OCI-LY3 (cell line): ENCODE measurements at regions not wholly inside any gene's neighbourhood (a gene's known extent, or its start where the extent isn't known, plus 50 kb on each side); places are given as distances from the start of the nearest gene placed in this dataset.

ENCODE experiments used
- H2AFZ ChIP-seq: fragments of 200-600, 300-600 bp; shearing (Covaris generic); 2 replicates; pipeline ENCODE4 v1.6.0; 2014; ENCODE audit warnings: antibody characterized with exemption, low read depth, low read length
- H3K27ac ChIP-seq: fragments of 200-600, 300-600 bp; sonication (generic); 2 replicates; pipeline ENCODE4 v1.5.1; 2014; ENCODE audit warnings: mild to moderate bottlenecking, low read length, moderate library complexity, mixed read lengths
- H3K27me3 ChIP-seq: fragments of 200-600, 300-600 bp; sonication (generic); 2 replicates; pipeline ENCODE4 v1.6.1; 2014; ENCODE audit warnings: low read depth, low read length, mixed read lengths
- H3K36me3 ChIP-seq: fragments of 200-600, 300-600 bp; sonication (generic); replicated peaks from 2 replicates; pipeline ENCODE3; 2014; ENCODE audit warnings: low read depth, low read length, mixed read lengths
- H3K4me1 ChIP-seq: fragments of 300-600, 200-600 bp; sonication (generic); 2 replicates; pipeline ENCODE4 v1.6.1; 2014; ENCODE audit warnings: low read length, mixed read lengths
- H3K4me2 ChIP-seq: fragments of 200-600, 300-600 bp; sonication (generic); 2 replicates; pipeline ENCODE4 v1.6.1; 2014; ENCODE audit warnings: low read length, mixed read lengths
- H3K4me3 ChIP-seq: fragments of 300-600, 200-600 bp; sonication (generic); 2 replicates; pipeline ENCODE4 v1.5.1; 2014; ENCODE audit warnings: antibody characterized with exemption, mild to moderate bottlenecking, low read length, moderate library complexity
- H3K79me2 ChIP-seq: fragments of 300-600, 200-600 bp; shearing (Covaris generic); 2 replicates; pipeline ENCODE4 v1.6.1; 2014; ENCODE audit warnings: mild to moderate bottlenecking, low read length, mixed read lengths
- H3K9ac ChIP-seq: fragments of 300-600, 200-600 bp; shearing (Covaris generic); 2 replicates; pipeline ENCODE4 v1.6.0; 2014; ENCODE audit warnings: mild to moderate bottlenecking, low read length, moderate library complexity
- H3K9me3 ChIP-seq: fragments of 200-600, 300-600 bp; shearing (Covaris generic); 2 replicates; pipeline ENCODE4 v1.6.1; 2014; ENCODE audit warnings: low read length, mixed read lengths; ENCODE audit not compliant: insufficient read depth
- H4K20me1 ChIP-seq: fragments of 200-600, 300-600 bp; sonication (generic); 2 replicates; pipeline ENCODE4 v1.6.1; 2016; ENCODE audit warnings: low read length, mixed read lengths; ENCODE audit not compliant: insufficient read depth
- CTCF ChIP-seq: fragments of 200-600, 300-600 bp; sonication (generic); IDR thresholded peaks from 2 replicates; pipeline ENCODE4 v1.5.1; 2014; ENCODE audit warnings: antibody characterized with exemption, low read length, low read depth
- EZH2phosphoT487 ChIP-seq: fragments of 200-600 bp; shearing (Covaris generic); IDR thresholded peaks from 2 replicates; pipeline ENCODE4 v1.6.1; 2018; ENCODE audit warnings: antibody characterized with exemption, mixed run types, low read depth

DNA sequence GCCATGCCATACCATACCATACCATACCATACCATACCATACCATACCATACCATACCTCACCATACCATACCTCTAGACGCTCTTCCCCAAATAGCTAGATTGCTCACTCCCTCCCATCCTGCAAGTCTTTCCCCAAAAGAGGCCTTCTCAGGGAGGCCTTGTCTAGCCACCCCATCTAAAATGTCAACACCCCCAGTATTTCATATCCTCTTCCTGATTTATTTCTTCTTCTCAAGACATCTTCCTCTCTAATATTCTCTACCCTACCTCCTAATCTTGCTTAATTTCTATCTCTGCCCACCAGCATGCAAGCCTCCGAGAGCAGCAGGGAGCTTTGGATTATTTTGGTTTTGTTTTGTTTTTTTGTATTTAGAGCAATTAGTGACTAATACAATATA is 225.2 kb upstream of the RREB1 start:
- Histone ChIP-seq H3K4me3 (no peak overlapping the region), H2AFZ (no peak overlapping the region), H3K27me3 (no peaks in the 10 kb centered on the region), H3K9ac (no peak overlapping the region), H3K4me2 (no peak overlapping the region), H3K9me3 (no peaks in the 10 kb centered on the region), H3K27ac (no peak overlapping the region), H3K36me3 (no peaks in the 10 kb centered on the region), H4K20me1 (no peaks in the 10 kb centered on the region), H3K4me1 (peaks cover 8% of the 10 kb centered on the region; the same call in 1 of the 2 replicates), H3K79me2 (no peaks in the 10 kb centered on the region)
- TF ChIP-seq CTCF (no peak), EZH2phosphoT487 (no peak)

DNA sequence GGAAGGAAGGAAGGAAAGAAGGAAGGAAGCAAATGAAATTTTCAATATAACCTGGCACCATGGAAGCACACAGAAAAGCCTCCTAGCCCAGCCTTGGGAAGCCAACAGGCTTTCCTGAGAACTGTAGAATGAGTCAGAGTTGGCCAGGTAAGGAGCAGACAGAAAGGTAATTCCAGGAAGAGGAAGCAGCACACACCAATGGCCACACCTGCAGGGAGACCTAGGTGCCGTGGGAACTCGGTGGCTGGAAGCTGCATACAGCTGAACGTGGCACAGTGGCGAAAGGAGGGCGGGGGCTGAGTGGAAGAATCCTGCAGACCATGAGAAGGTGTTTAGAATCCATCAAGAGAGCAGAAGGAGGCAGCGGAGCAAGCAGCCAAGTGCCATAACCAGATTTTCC is 224.8 kb upstream of the RREB1 start:
- TF ChIP-seq EZH2phosphoT487 (no peak), CTCF (no peak)
- no peaks in the 10 kb centered on the region for H3K27me3 ChIP-seq
- no peaks in the 10 kb centered on the region for H3K36me3 ChIP-seq
- no peak overlapping the region for H3K9ac ChIP-seq
- H3K4me3 ChIP-seq: no peak overlapping the region
- no peaks in the 10 kb centered on the region for H3K9me3 ChIP-seq
- no peak overlapping the region for H2AFZ ChIP-seq
- H3K4me1 ChIP-seq: peaks cover 8% of the 10 kb centered on the region; the same call in 1 of the 2 replicates
- no peaks in the 10 kb centered on the region for H4K20me1 ChIP-seq
- no peak overlapping the region for H3K27ac ChIP-seq
- H3K79me2 ChIP-seq: no peaks in the 10 kb centered on the region
- no peak overlapping the region for H3K4me2 ChIP-seq

DNA sequence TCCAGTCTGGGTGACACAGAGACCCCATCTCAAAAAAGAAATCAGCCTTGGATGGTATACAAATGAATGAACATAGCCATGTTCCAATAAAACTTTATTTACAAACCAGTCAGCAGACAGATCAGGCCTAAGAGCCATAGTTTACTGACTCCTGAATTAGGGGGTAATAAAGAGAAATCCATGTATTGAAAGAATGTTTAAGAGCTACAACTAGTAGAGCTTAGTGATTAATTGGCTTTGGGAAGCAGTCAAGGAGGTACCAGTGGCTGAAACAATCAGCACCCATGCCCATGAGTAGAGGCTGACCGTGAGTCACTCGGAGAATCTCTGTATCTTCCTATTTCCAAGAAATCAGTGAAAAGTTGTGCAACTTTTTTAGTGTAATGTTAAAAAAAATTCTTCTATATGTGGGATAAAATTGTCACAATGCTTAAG is 223.6 kb upstream of the RREB1 start:
- no peak overlapping the region for H3K4me3 ChIP-seq
- H3K9me3 ChIP-seq: no peaks in the 10 kb centered on the region
- TF ChIP-seq EZH2phosphoT487 (no peak), CTCF (no peak)
- H3K27ac ChIP-seq: no peak overlapping the region
- peaks cover 6% of the 10 kb centered on the region; the same call in 1 of the 2 replicates for H3K4me1 ChIP-seq
- H3K36me3 ChIP-seq: no peaks in the 10 kb centered on the region
- H2AFZ ChIP-seq: no peak overlapping the region
- H3K27me3 ChIP-seq: no peaks in the 10 kb centered on the region
- no peak overlapping the region for H3K9ac ChIP-seq
- no peak overlapping the region for H3K4me2 ChIP-seq
- H4K20me1 ChIP-seq: no peaks in the 10 kb centered on the region
- no peaks in the 10 kb centered on the region for H3K79me2 ChIP-seq

DNA sequence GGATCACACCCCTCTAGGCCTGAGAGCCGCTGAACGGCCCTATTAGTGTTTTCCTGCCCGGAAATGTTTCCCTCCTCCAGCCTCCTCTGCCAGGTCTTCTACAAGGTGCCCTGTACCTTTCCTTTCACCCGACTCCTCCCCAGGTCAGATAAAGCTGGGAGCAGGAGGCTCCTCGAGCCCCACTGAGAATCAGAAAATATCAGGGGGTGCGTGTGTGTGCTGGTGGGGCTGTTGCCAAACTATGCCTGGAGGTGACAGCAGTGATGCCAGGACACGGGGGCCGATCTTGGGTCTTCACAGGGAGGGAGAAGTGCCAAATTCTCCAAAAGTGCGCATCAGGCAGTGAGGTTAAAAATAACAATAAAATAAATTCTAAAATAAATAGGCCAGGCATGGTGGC is 222.8 kb upstream of the RREB1 start:
- H3K79me2 ChIP-seq: no peaks in the 10 kb centered on the region
- no peak overlapping the region for H3K9ac ChIP-seq
- no peak overlapping the region for H2AFZ ChIP-seq
- no peaks in the 10 kb centered on the region for H4K20me1 ChIP-seq
- no peaks in the 10 kb centered on the region for H3K4me1 ChIP-seq
- H3K9me3 ChIP-seq: no peaks in the 10 kb centered on the region
- H3K27me3 ChIP-seq: no peaks in the 10 kb centered on the region
- no peak overlapping the region for H3K4me2 ChIP-seq
- no peak for TF ChIP-seq EZH2phosphoT487
- TF ChIP-seq CTCF: no peak
- H3K4me3 ChIP-seq: no peak overlapping the region
- no peaks in the 10 kb centered on the region for H3K36me3 ChIP-seq
- no peak overlapping the region for H3K27ac ChIP-seq
